WI38 (cell line): ENCODE measurements at regions not wholly inside any gene's neighbourhood (a gene's known extent, or its start where the extent isn't known, plus 50 kb on each side); places are given as distances from the start of the nearest gene placed in this dataset.

Experiments used
- H3K4me3 ChIP-seq: 2 replicates; pipeline ENCODE4 v1.5.1; 2011; ENCODE audit warnings: low read depth, mild to moderate bottlenecking, control low read depth, low read length
- TF ChIP-seq, protein P1 (sequence below): IDR thresholded peaks from 2 replicates; pipeline ENCODE4 v1.5.1; 2012; ENCODE audit warnings: low read depth, mild to moderate bottlenecking, control low read depth, low read length

DNA sequence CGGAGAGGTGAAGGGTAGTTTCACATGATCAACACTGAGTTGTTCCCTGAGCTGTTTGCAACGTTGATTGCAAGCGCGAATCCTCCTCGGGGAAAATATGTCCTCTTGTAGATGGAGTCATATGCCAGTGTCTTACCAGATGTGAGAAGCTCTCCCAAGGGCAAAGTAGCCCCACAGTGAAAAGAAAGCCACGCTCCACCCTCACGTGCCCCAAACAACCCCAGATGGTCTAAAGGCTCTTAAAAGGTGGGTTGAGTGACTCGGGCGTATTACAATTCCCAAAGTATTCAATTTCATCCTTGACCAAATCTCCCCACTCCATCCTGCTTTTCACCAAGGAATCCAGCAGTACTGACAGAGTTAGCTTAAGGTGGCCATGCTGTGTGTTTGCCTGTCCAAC, 332.1 kb upstream of the SOX11 start:
- no peak overlapping the region for H3K4me3 ChIP-seq
- TF ChIP-seq, protein P1, sequence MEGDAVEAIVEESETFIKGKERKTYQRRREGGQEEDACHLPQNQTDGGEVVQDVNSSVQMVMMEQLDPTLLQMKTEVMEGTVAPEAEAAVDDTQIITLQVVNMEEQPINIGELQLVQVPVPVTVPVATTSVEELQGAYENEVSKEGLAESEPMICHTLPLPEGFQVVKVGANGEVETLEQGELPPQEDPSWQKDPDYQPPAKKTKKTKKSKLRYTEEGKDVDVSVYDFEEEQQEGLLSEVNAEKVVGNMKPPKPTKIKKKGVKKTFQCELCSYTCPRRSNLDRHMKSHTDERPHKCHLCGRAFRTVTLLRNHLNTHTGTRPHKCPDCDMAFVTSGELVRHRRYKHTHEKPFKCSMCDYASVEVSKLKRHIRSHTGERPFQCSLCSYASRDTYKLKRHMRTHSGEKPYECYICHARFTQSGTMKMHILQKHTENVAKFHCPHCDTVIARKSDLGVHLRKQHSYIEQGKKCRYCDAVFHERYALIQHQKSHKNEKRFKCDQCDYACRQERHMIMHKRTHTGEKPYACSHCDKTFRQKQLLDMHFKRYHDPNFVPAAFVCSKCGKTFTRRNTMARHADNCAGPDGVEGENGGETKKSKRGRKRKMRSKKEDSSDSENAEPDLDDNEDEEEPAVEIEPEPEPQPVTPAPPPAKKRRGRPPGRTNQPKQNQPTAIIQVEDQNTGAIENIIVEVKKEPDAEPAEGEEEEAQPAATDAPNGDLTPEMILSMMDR: no peak

DNA sequence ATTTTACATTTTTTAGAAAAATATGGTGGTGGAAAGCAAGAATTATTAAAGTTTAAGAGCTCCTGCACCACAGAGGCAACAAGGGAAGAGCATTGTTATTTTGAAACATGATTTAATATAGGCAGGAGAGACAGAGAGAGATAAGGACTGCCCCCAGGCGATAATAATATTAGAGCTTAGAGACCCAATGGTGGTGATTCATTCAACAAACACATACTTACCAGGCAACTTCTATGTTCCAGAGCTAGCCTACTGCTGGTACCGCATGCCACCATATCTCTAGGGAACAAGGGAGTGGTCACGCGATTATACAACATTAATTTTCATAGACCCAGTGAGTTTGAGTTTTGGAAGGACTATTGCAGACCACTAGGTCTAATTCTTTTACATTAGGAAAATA, 327.8 kb upstream of the SOX11 start:
- TF ChIP-seq, protein P1: no peak

DNA sequence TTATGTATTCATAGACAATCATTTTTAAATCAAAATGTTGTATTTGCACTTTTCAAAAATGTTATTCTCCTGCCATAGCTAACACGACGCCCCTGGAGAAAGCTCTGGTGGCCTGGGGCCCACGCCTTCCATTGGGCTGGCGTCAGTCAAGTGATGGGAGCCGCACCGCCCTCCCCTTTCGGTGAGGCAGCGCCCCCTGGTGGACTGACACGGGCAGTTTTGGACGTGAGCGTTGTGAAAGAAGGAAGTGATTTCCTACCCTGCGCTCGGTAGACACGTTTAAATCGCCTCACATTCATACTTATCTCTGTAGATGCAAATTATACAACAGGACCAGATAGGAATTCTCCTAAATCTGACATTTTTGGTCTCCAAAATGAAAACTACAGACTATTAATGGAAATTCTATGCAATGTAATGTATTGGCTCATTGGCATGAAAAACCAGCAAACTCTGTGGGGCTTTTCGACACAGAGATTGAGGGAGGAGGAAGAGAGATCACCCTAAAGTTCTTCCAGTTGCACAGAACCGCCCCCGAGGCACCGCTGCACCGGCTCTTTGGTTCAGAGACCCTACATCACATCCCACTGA, 326.2 kb upstream of the SOX11 start:
- no peak overlapping the region for H3K4me3 ChIP-seq
- TF ChIP-seq, protein P1: no peak

More for the DNA sequence above, 327.8 kb upstream of the SOX11 start:
- H3K4me3 ChIP-seq: no peak overlapping the region

GRCh38 chr2:5367321-5367720, 324.9 kb upstream of the SOX11 start:
- TF ChIP-seq, protein P1: no peak
- no peak overlapping the region for H3K4me3 ChIP-seq

GRCh38 chr2:5368263-5368662, 323.9 kb upstream of the SOX11 start:
- TF ChIP-seq, protein P1: no peak
- H3K4me3 ChIP-seq: no peak overlapping the region

DNA sequence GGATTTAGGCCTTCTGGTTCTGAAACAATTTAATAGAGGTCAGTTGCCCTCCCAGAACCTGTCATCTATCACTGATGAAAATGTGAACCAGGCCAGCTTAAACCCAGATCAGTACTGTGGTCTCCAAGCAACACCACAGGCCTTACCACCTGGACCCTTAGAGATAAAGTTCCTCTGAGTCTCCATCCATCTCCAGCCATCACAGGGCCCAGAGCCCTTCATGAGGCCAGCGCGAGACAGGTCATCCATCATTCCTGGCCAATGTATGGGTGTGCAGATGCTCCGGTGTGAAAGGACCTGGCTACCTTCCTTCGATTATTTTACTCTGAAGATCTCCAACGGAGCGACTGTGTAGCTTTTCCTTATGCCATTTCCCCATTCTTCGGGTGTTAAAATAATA, 322.7 kb upstream of the SOX11 start:
- H3K4me3 ChIP-seq: no peak overlapping the region
- TF ChIP-seq, protein P1: no peak

DNA sequence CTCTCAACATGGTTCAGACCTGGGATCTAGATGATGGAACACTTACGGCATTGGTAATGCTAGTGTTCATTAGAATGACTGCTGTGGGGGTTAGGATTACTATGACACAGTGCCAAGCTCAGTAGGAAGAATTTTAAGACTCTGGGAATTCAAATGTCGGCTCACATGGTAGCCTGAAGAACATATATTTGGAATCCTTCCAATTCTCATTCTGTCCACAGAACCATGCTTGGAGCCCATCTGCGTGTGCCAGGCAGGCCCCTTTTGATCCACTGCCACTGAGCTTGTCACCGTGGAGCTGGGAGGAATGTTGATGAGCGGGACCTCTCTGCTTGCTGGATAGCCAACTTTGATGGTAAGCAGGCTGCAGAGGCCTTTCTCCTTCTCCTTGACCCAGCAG, 322.0 kb upstream of the SOX11 start:
- H3K4me3 ChIP-seq: no peak overlapping the region
- TF ChIP-seq, protein P1: no peak
